ENCODE measurements at regions not wholly inside any gene's neighbourhood (a gene's known extent, or its start where the extent isn't known, plus 50 kb on each side); places are given as distances from the start of the nearest gene placed in this dataset.

DNA sequence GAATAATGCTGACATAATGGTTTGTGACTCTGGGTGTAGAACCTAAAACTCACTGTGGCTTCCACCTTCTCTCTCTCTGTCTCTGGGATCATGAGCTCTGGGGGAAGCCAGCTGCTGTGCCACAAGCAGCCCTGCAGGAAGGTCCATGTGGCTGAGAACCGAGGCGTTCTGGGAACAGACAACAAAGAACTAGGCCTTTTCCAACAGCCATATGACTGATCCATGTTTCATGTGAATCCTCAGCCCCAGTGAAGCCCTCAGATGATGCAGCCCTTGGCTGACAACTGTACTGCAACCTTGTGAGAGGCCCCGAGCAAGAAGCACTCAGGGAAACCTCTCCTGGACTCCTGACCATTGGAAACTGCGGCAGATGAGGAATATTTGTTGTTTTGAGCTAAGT lies 56.6 kb downstream of the HLA-G start:
- no peak for DNase-seq

DNA sequence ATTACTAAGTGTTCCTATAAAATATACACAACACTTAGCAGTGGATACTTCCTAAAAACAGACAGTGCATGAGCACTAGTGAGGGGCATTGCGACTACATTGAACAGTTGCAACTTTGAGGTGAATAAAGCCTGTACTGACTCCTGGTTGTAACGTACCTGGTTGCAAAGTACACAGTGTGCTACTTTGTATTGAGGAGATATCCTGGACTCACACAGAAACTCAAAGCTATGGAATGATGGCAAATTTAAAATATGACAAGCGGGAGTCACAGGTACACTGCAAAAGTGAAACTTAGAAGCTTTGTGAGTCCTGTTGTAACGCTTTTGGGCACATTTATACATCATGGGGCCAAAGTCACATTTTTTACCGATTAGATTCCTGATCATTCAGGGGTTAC lies 55.6 kb upstream of the HLA-A start:
- DNase-seq = no peak

DNA sequence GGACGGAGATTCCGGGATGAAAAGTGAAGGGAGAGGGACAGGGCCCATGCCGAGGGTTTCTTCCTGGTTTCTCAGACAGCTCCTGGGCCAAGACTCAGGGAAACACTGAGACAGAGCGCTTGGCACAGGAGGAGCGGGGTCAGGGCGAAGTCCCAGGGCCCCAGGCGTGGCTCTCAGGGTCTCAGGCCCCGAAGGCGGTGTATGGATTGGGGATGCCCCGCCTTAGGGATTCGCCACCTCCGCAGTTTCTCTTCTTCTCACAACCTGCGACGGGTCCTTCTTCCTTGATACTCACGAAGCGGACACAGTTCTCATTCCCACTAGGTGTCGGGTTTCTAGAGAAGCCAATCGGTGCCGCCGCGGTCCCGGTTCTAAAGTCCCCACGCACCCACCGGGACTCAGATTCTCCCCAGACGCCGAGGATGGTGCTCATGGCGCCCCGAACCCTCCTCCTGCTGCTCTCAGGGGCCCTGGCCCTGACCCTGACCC lies 55.0 kb upstream of the HLA-A start:
- no peak for DNase-seq

DNA sequence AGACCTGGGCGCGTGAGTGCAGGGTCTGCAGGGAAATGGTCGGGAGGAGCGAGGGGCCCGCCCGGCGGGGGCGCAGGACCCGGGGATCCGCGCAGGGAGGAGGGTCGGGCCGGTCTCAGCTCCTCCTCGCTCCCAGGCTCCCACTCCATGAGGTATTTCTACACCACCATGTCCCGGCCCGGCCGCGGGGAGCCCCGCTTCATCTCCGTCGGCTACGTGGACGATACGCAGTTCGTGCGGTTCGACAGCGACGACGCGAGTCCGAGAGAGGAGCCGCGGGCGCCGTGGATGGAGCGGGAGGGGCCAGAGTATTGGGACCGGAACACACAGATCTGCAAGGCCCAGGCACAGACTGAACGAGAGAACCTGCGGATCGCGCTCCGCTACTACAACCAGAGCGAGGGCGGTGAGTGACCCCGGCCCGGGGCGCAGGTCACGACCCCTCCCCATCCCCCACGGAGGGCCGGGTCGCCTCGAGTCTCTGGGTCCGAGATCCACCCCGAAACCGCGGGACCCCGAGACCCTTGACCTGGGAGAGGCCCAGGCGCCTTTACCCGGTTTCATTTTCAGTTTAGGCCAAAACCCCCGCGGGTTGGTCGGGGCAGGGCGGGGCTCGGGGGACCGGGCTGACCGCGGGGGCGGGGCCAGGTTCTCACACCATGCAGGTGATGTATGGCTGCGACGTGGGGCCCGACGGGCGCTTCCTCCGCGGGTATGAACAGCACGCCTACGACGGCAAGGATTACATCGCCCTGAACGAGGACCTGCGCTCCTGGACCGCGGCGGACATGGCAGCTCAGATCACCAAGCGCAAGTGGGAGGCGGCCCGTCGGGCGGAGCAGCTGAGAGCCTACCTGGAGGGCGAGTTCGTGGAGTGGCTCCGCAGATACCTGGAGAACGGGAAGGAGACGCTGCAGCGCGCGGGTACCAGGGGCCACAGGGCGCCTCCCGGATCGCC lies 54.2 kb upstream of the HLA-A start:
- peak; percentile 32 for DNase-seq

Data from COR-L47 (cell line).